HFFc6 (cell line): ENCODE measurements at regions not wholly inside any gene's neighbourhood (a gene's known extent, or its start where the extent isn't known, plus 50 kb on each side); places are given as distances from the start of the nearest gene placed in this dataset.

Experiments
- DNase-seq: peaks from one replicate; pipeline ENCODE4 v3.0.0-alpha.2; 2018
- H3K27ac Mint-ChIP-seq: 2 replicates; pipeline ENCODE4 v1.8.0; 2020; ENCODE audit warnings: mild to moderate bottlenecking, mixed read lengths
- H3K27me3 Mint-ChIP-seq: 2 replicates; pipeline ENCODE4 v1.8.0; 2021; ENCODE audit warnings: mild to moderate bottlenecking, moderate library complexity, mixed read lengths; ENCODE audit not compliant: insufficient read depth
- H3K36me3 Mint-ChIP-seq: 2 replicates; pipeline ENCODE4 v1.8.0; 2021; ENCODE audit warnings: low read depth, mixed read lengths
- H3K4me1 Mint-ChIP-seq: 2 replicates; pipeline ENCODE4 v1.8.0; 2020; ENCODE audit warnings: low read depth, mixed read lengths
- H3K4me3 Mint-ChIP-seq: 2 replicates; pipeline ENCODE4 v1.8.0; 2020; ENCODE audit warnings: mild to moderate bottlenecking, moderate library complexity, mixed read lengths
- H3K9me3 Mint-ChIP-seq: 2 replicates; pipeline ENCODE4 v1.8.0; 2020; ENCODE audit warnings: mild to moderate bottlenecking, mixed read lengths
- TF ChIP-seq, protein P1 (sequence below): fragments of 200-600 bp; sonication (generic); IDR thresholded peaks from 2 replicates; pipeline ENCODE4 v1.5.0; 2021; ENCODE audit warnings: antibody characterized with exemption, mild to moderate bottlenecking

DNA sequence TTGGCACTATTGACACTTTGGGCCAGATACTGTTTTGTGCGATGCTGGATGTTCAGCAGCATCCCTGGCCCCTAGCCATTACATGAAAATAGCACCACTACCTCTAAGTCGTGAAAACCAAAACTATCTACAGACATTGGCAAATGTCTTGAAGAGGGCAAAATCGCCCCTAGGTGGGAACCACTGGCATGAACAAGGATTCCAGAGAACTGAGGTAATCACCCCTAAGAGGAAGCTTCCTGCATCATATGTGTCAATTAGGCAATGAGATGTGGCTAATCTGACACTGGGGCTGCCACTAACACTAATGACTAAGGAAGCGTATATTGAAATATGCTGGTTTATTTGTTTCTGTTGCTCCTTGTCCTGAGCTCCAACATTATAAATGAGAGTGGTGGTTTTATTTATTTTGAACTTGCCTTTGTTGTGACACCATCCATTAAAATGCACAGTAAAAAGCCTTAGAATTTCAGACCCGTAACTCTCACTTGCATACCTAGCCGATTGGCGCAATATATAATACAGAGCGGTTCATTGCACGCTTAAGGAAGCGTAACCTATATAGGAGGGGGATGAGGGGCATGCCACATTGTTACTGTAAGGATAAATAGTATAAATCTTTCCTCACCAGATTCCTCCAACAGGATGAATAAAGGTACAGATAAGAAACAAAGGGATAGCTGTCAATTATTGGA is 299.8 kb upstream of the CNTN4 start:
- Mint-ChIP-seq H3K27me3 (no peaks in the 10 kb centered on the region; the same call in 1 of the 2 replicates), H3K36me3 (no peaks in the 10 kb centered on the region), H3K4me1 (no peaks in the 10 kb centered on the region), H3K27ac (no peak overlapping the region), H3K9me3 (peaks cover 35% of the 10 kb centered on the region), H3K4me3 (no peak overlapping the region)
- TF ChIP-seq, protein P1, sequence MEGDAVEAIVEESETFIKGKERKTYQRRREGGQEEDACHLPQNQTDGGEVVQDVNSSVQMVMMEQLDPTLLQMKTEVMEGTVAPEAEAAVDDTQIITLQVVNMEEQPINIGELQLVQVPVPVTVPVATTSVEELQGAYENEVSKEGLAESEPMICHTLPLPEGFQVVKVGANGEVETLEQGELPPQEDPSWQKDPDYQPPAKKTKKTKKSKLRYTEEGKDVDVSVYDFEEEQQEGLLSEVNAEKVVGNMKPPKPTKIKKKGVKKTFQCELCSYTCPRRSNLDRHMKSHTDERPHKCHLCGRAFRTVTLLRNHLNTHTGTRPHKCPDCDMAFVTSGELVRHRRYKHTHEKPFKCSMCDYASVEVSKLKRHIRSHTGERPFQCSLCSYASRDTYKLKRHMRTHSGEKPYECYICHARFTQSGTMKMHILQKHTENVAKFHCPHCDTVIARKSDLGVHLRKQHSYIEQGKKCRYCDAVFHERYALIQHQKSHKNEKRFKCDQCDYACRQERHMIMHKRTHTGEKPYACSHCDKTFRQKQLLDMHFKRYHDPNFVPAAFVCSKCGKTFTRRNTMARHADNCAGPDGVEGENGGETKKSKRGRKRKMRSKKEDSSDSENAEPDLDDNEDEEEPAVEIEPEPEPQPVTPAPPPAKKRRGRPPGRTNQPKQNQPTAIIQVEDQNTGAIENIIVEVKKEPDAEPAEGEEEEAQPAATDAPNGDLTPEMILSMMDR, result no peak
- DNase-seq, result no peak

DNA sequence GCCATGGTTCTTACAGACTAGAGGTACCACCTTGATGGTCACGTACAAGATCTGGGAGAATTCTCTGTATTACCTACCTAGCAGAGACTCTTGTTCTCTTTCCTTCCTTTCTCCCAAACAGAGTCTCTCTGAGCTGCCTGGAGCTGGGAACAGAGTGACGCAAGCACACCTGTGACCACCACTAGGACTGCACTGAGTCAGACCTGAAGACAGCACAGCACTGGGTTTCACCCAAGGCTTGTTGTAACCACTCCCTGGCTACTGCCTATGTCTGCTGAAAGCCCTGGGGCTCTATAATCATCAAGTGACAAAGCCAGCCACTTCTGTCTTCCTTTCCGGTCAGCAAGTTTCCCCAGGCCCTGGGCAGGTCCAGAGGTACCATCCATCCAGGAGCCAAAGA is 293.3 kb upstream of the CNTN4 start:
- peaks cover 7% of the 10 kb centered on the region; the same call in 1 of the 2 replicates for H3K36me3 Mint-ChIP-seq
- no peak for DNase-seq
- no peaks in the 10 kb centered on the region for H3K4me1 Mint-ChIP-seq
- no peaks in the 10 kb centered on the region; the same call in 1 of the 2 replicates for H3K27me3 Mint-ChIP-seq
- no peak overlapping the region for H3K4me3 Mint-ChIP-seq
- no peak overlapping the region for H3K27ac Mint-ChIP-seq
- peaks cover 70% of the 10 kb centered on the region for H3K9me3 Mint-ChIP-seq
- TF ChIP-seq, protein P1, result no peak

DNA sequence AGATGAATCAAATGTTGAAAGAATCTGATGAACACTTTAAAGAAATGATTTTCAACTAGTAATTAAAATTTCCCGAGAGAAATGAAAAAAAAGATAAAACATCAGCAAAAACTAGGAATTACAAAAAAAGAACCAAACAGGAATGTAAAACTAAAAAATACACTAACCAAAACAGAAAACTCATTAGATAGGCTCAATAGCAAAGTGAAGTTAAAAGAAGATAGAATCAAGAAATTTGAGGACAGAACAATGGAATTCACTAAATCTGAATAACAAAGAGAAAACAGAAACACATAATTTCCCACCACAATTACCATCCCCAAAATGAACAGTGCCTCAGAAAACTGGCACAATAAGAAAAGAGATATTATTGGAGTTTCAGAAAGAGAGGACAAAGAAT is 290.1 kb upstream of the CNTN4 start:
- H3K36me3 Mint-ChIP-seq, result peaks cover 7% of the 10 kb centered on the region; the same call in 1 of the 2 replicates
- H3K9me3 Mint-ChIP-seq, result peaks cover 53% of the 10 kb centered on the region
- H3K4me3 Mint-ChIP-seq, result no peak overlapping the region
- H3K4me1 Mint-ChIP-seq, result no peaks in the 10 kb centered on the region
- TF ChIP-seq, protein P1, result no peak
- H3K27ac Mint-ChIP-seq, result no peak overlapping the region
- H3K27me3 Mint-ChIP-seq, result no peaks in the 10 kb centered on the region; the same call in 1 of the 2 replicates
- DNase-seq, result no peak

DNA sequence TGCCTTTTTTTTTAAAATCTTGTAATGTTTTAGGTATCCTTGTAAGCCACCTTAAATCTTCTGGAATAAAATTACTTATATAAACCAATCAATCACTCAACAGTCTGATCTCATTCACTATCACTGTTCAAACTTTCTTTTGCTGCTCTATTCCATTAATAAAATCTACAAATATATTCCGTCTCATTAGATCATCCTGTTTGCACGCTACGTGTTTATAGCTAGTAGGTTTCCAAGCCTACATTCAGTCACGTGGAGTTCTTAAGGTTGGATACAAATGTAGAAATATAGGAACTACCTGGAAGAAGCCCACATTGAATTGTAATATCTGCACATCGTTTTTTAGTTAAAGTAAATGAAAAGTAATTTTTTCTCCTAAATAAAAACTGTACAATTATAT is 274.8 kb upstream of the CNTN4 start:
- TF ChIP-seq, protein P1, result no peak
- H3K36me3 Mint-ChIP-seq, result no peaks in the 10 kb centered on the region
- H3K4me3 Mint-ChIP-seq, result no peak overlapping the region
- H3K27ac Mint-ChIP-seq, result no peak overlapping the region
- H3K9me3 Mint-ChIP-seq, result peaks cover 48% of the 10 kb centered on the region
- DNase-seq, result no peak
- H3K27me3 Mint-ChIP-seq, result no peaks in the 10 kb centered on the region; the same call in 1 of the 2 replicates
- no peaks in the 10 kb centered on the region for H3K4me1 Mint-ChIP-seq

DNA sequence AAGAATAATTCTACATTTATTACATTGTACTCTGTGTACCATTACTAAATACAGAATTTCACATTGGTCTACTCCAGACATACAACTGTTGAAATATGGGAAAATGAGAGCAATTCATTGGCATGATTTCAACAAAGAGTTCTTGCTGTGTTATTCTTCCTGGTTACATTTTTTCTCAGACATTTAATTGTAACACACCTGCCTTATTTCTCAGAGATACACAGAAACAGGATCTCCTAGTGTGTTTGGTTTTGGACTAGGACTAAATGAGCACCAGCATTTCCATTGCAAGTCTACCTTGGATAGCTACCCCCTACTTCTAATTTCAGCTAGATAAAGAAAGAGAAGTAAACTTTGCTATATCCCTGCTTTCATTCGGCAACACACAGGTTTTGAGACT is 274.3 kb upstream of the CNTN4 start:
- Mint-ChIP-seq H3K4me3 (no peak overlapping the region), H3K4me1 (no peaks in the 10 kb centered on the region), H3K36me3 (no peaks in the 10 kb centered on the region), H3K9me3 (peaks cover 46% of the 10 kb centered on the region), H3K27me3 (no peaks in the 10 kb centered on the region; the same call in 1 of the 2 replicates), H3K27ac (no peak overlapping the region)
- DNase-seq, result no peak
- TF ChIP-seq, protein P1, result no peak
